Activated T-cell treated with anti-CD3 and anti-CD28 coated beads, Interleukin-2, amount 50 U/mL, for 1 hour (primary cell): ENCODE measurements at regions not wholly inside any gene's neighbourhood (a gene's known extent, or its start where the extent isn't known, plus 50 kb on each side); places are given as distances from the start of the nearest gene placed in this dataset.
"Not testable (repeated sequence)": the region's sequence is repeated elsewhere in the genome, so short reads cannot be mapped to it uniquely, and the experiment has no call there.

Experiments
- DNase-seq: peaks from one replicate; pipeline ENCODE4 v3.0.0-alpha.2; 2020

GRCh38 chr2:122523143-122523542 is 767.7 kb downstream of the TSN start:
- no peak for DNase-seq

GRCh38 chr2:122523981-122524380 is 768.5 kb downstream of the TSN start:
- no peak for DNase-seq

DNA sequence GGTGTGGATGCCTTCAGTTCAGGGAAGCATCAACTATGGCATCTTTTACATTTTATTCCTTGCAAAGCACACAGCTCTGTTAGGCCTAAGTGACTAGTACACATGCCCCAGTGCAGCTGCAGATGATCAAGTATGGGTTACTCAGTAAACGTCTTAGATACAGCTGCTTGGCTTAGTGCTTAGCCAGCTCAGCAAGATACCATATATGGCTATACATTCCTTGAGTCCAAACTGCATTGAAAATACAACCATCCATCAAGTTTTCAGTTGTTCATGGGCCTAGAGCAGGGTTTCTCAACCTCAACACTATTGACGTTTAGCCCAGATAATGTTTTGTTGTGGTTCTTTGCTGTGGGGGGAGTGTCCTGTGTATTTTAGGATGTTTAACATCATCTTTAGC is 769.9 kb downstream of the TSN start:
- no peak for DNase-seq

DNA sequence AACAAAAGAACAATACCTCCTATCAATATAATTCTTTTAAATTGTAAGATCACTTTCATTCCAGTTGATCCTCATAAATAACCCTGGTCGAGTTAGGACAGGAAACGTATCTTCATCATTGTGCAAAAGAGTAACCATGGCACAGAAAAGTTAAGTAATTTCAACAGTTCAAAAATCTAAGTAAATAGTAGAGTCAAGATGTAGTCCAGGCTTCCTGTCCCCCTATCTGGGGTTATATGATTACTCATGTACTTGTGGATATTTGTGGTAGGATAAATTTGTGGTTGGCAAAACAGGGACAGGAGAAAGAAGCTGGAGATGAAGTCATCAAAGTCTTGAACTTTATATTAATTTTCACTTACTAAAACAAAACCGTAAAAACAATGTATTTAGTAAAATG is 772.6 kb downstream of the TSN start:
- DNase-seq: no peak

- no peak for DNase-seq
Observed at GRCh38 chr2:122528958-122529705, 773.7 kb downstream of the TSN start.

- no peak for DNase-seq
Observed at GRCh38 chr2:122530814-122531213, 775.4 kb downstream of the TSN start.

- DNase-seq: no peak
Observed at GRCh38 chr2:122531290-122532071, 776.0 kb downstream of the TSN start.

DNA sequence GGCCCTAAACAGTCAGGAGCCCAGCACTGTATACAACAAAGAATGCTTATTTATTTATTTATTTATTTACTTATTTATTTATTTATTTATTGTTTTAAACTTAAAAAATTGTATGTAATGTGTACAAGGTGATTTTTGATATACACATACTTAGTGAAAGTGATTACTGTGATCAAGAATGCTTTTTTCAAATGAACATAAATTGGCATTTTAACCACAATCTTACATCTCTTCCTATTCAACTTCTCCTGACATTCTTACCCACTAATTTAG is 776.6 kb downstream of the TSN start:
- no peak for DNase-seq

GRCh38 chr2:122532481-122532880 is 777.0 kb downstream of the TSN start:
- DNase-seq: no peak

- no peak for DNase-seq
Observed at GRCh38 chr2:122535960-122536505, 780.6 kb downstream of the TSN start.

DNA sequence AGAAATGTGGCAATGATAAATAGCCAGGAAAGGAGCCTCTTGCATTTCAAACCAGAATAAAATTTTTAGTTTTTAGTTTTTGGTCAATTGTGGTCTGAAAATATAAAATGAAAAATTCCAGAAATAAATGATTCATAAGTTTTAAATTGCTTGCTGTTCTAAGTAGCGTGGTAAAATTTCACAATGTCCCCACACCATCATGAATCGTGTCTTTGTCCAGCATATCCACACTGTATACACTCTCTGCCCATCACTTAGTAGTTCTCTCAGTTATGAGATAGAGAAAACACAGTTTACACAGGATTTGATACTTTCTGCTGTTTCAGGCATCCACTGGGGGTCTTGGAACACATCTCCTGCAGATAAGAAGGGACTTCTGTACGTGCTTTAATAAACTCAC is 783.9 kb downstream of the TSN start:
- DNase-seq: no peak

DNA sequence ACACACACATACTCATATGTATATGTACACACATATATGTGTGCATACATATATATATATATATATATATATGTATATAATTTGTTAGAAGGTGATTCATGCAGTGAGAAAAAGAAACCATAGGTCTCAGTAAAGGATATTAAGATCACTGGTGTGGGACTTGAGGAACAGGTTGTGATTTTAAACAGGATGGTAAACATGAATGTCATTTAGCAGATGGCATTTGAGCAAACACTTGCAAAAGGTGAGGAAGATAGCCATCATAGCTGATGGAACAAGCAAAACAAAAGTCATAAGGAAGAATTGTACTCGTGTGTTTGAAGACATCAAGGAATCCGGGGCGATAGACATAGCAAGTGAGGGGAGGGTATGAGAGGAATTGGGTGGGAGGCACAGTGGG is 784.5 kb downstream of the TSN start:
- DNase-seq: no peak

DNA sequence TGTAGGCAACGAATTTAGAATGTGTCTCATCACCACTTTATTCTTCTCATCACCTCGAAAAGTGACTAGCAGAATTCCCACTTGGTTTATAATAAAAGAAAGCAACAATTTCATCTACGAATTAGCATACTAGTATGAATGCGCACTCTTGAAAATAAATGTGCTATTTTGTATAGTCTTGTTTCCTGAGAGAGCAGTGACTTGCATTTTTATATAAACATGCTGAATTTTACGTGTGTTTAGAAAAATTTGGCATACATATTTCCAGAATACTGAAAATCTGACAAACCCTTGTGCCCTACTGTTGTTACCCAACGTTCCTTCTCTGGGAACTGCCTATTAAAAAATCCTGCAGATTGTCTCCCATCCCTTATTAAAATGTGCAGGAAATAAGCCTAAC is 786.8 kb downstream of the TSN start:
- DNase-seq: no peak

GRCh38 chr2:122542646-122543045 is 787.2 kb downstream of the TSN start:
- DNase-seq: no peak

- no peak for DNase-seq
Observed at GRCh38 chr2:122543815-122544214, 788.4 kb downstream of the TSN start.

DNA sequence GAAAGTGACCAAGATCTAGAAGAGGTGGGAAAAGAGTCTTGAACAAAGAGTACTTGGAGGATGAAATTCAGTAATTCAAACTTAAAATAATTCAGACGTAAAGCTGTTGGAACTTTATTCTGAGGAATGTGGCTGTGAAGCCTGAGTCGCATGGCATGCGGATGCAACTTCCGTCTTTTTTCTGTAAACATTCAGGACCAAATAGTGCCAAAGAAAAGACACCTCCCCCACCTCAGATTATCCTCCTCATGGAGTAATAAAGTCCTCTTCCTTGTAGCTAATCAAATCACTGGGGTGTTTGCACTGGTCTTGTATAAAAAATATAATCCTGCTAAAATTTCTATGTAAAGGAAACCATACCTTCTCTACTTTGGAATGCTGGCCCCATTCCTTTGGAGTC is 790.4 kb downstream of the TSN start:
- DNase-seq: no peak

DNA sequence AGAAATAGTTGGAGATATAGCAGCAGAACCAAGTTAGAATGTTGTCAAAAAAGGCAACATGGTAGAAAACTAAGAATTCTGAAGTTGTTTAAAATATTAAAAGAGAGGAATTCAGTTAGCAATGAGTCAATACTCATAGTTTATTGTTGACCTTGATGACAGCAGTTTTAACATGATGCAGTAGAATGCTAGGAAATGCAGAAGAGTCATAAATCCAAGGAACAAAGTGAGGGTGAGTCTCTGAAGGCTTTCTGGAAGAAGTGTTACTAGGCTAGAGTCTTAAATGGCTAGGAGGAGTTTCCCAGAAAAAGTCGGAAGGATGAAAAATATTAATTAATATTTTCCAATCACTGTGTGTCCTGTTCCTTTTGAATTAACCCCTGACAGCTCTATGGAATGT is 807.3 kb downstream of the TSN start:
- DNase-seq: no peak

- no peak for DNase-seq
Observed at GRCh38 chr2:122563781-122564180, 808.3 kb downstream of the TSN start.

GRCh38 chr2:122564843-122565242 is 809.4 kb downstream of the TSN start:
- no peak for DNase-seq

DNA sequence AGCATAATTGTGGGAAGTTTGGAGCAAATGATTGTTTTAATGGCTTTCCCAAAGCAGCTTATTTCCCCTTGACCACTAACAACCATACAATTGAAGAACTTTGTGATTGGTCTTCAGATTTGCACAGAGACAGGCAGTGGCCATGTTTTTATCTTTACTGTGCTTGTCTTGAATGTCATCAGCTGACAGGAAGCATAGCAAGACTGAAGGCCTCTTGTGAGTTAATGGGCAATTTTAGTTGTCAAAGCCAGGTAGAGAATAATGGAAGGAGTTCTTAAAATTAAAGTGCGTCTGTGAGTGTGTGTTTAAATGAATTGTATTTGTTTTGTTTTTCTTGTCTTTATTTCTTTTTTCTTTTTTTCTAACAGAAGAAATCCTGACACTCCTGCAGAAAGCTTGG is 809.9 kb downstream of the TSN start:
- DNase-seq: no peak

DNA sequence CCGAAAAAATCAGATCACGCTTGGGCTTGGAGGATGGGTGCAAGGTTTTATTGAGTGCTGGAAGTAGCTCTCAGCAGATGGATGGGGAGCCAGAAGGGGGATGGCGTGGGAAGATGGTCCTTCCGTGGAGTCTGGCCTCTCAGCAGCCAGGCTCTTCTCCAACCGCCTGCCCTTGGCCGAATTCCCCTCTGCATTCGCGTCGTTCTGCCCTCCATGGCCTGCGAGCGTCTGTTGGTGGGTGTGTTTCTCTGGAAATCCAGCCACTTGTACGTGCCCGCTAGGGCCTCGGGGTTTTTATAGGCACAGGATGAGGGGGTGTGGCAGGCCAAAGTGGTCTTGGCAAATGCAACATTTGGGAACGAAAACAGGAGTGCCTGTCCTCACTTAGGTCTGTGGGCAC is 815.2 kb downstream of the TSN start:
- DNase-seq: no peak

DNA sequence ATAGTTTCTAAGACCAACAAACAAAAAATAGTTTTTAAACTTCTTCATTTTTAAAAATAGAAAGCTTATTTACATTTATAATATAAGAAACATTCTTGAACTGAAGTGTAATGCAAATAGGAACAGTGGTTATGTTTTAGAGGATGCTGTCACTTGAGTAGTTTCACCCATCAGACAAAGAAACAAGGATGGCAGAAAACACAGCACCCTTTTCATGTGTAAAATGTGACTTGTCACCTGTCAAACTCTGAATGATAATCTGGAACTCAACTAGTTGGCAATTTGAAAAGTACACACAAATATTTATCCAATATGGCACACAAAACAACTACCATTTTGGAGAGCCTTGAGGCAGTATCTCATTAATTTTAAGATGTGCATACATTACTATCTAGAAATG is 816.0 kb downstream of the TSN start:
- not testable (repeated sequence) for DNase-seq

DNA sequence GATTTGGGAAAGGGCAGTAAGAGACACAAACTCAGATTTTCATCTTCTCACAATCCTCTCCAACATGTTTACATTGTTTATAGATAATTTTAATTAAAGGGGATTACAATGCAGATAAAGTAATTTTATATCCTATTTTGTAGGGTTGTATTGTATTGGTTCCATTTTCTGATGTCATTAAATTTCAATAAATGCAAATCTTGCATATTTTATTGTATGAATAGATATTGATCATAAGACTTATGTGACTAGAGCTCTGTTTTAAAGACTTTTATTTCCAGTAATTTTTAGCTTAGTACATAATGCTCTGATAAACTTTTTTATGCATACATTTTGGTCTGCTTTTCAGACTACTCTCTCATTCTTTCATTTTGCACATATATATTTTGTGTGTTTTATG is 819.6 kb downstream of the TSN start:
- no peak for DNase-seq

GRCh38 chr2:122583159-122583917 is 827.9 kb downstream of the TSN start:
- no peak for DNase-seq
